Right lobe of liver (tissue), 4 donors: ENCODE measurements at regions not wholly inside any gene's neighbourhood (a gene's known extent, or its start where the extent isn't known, plus 50 kb on each side); places are given as distances from the start of the nearest gene placed in this dataset.

Source experiments
- POLR2A ChIP-seq: fragments of 450-650 bp; IDR thresholded peaks from one replicate; pipeline ENCODE4 v1.6.1; 2017; ENCODE audit warnings: antibody characterized with exemption, mild to moderate bottlenecking
- TF ChIP-seq, protein P1 (sequence below), 4 donors: fragments of 200-600 bp in 3 of 4; fragments of 450-650 bp in 1 of 4; IDR thresholded peaks; one replicate each; pipeline versions ENCODE4 v1.5.1 to v1.8.0; 2016 to 2022; ENCODE audit warnings: antibody characterized with exemption in 4 of 4, mild to moderate bottlenecking in 2 of 4
- donor health status: DM: no; HTN: no; CAD: no.
- donor health status: DM: no; HTN: no; CAD: no.
- donor health status: DM: no; HTN: yes; CAD: no.

DNA sequence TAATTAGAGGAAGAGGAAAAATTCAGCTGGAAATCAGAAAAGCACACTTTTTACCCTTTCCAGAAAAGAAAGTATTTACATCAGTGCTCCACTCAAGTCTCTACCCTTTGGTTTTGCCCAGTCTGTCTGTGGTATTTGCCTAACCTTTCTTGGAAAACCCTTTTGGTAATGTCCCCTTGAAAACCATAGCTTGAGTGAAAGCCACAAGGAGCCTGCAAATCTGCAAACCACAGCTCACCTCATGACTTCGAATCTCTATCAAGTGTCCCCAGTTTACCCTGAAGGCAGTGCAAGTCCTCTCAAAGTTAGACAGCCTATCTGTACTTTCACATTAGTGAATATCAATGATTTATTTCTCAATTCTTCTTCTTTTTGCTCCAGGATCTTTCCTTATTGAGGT is 162.1 kb upstream of the TSLP start:
- TF ChIP-seq, protein P1, sequence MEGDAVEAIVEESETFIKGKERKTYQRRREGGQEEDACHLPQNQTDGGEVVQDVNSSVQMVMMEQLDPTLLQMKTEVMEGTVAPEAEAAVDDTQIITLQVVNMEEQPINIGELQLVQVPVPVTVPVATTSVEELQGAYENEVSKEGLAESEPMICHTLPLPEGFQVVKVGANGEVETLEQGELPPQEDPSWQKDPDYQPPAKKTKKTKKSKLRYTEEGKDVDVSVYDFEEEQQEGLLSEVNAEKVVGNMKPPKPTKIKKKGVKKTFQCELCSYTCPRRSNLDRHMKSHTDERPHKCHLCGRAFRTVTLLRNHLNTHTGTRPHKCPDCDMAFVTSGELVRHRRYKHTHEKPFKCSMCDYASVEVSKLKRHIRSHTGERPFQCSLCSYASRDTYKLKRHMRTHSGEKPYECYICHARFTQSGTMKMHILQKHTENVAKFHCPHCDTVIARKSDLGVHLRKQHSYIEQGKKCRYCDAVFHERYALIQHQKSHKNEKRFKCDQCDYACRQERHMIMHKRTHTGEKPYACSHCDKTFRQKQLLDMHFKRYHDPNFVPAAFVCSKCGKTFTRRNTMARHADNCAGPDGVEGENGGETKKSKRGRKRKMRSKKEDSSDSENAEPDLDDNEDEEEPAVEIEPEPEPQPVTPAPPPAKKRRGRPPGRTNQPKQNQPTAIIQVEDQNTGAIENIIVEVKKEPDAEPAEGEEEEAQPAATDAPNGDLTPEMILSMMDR (IDR thresholded peaks at IDR 0.05): no peak
- TF ChIP-seq POLR2A: no peak
